Osteoblast (primary cell): ENCODE measurements at regions not wholly inside any gene's neighbourhood (a gene's known extent, or its start where the extent isn't known, plus 50 kb on each side); places are given as distances from the start of the nearest gene placed in this dataset.

Experiments used
- DNase-seq: peaks from one replicate; pipeline ENCODE4 v3.0.0; 2011; ENCODE audit warnings: low spot score, mixed read lengths; ENCODE audit not compliant: insufficient read length; ENCODE audit errors: missing footprints
- H2AFZ ChIP-seq: 2 replicates; pipeline ENCODE4 v1.6.0; 2011; ENCODE audit warnings: mild to moderate bottlenecking, low read length
- H3K27ac ChIP-seq: 2 replicates; pipeline ENCODE4 v1.5.1; 2011; ENCODE audit warnings: mild to moderate bottlenecking, low read depth, low read length, moderate library complexity
- H3K27me3 ChIP-seq: 2 replicates; pipeline ENCODE4 v1.6.0; 2012; ENCODE audit warnings: mild to moderate bottlenecking, control low read depth, inconsistent platforms, low read length, moderate library complexity; ENCODE audit not compliant: insufficient read depth
- H3K36me3 ChIP-seq: 2 replicates; pipeline ENCODE4 v1.5.1; 2011; ENCODE audit warnings: mild to moderate bottlenecking, low read length, control low read depth, moderate library complexity; ENCODE audit not compliant: insufficient read depth
- H3K4me1 ChIP-seq: 2 replicates; pipeline ENCODE4 v1.5.1; 2011; ENCODE audit warnings: mild to moderate bottlenecking, low read length, control low read depth, moderate library complexity; ENCODE audit not compliant: insufficient read depth
- H3K4me2 ChIP-seq: 2 replicates; pipeline ENCODE4 v1.6.0; 2011; ENCODE audit warnings: mild to moderate bottlenecking, low read length; ENCODE audit not compliant: insufficient read depth
- H3K4me3 ChIP-seq: fragments of 200-600 bp; sonication (generic); 3 replicates; pipeline ENCODE4 v1.5.1; 2012; ENCODE audit warnings: mild to moderate bottlenecking, low read length, inconsistent platforms; ENCODE audit not compliant: insufficient read depth
- H3K79me2 ChIP-seq: 2 replicates; pipeline ENCODE4 v1.6.0; 2012; ENCODE audit warnings: mild to moderate bottlenecking, low read length, control low read depth, inconsistent platforms; ENCODE audit not compliant: insufficient read depth
- H3K9me3 ChIP-seq: 2 replicates; pipeline ENCODE4 v1.5.1; 2011; ENCODE audit warnings: low read depth, low read length, control low read depth
- H4K20me1 ChIP-seq: 2 replicates; pipeline ENCODE4 v1.6.0; 2012; ENCODE audit warnings: mild to moderate bottlenecking, low read length, control low read depth; ENCODE audit not compliant: insufficient read depth
- TF ChIP-seq, protein P1 (sequence below): IDR thresholded peaks from 2 replicates; pipeline ENCODE4 v1.5.1; 2011; ENCODE audit warnings: mild to moderate bottlenecking, low read depth, low read length, moderate library complexity; ENCODE audit errors: extremely low read depth

DNA sequence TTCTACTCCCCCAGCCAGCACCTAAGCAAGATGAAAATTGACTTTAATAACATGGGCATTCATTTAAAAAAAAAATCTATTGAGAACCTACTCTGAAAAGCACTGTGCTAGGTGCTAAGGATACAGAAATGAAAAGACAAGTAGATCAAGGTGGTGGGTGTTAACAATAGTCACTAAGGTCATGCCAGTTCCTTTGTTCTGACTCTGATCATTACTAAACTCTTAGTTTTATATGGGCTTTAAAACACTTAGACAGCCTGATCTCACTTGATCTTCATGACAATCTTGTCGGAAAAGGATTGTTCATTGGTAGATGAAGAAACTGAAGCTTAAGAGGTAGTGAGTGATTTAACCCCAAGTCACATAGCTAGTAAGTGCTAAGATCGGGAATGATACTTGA is 285.7 kb upstream of the PRDM1 start:
- TF ChIP-seq, protein P1, sequence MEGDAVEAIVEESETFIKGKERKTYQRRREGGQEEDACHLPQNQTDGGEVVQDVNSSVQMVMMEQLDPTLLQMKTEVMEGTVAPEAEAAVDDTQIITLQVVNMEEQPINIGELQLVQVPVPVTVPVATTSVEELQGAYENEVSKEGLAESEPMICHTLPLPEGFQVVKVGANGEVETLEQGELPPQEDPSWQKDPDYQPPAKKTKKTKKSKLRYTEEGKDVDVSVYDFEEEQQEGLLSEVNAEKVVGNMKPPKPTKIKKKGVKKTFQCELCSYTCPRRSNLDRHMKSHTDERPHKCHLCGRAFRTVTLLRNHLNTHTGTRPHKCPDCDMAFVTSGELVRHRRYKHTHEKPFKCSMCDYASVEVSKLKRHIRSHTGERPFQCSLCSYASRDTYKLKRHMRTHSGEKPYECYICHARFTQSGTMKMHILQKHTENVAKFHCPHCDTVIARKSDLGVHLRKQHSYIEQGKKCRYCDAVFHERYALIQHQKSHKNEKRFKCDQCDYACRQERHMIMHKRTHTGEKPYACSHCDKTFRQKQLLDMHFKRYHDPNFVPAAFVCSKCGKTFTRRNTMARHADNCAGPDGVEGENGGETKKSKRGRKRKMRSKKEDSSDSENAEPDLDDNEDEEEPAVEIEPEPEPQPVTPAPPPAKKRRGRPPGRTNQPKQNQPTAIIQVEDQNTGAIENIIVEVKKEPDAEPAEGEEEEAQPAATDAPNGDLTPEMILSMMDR: no peak
- Histone ChIP-seq H3K4me3 (no peak overlapping the region), H3K27ac (no peak overlapping the region), H3K36me3 (no peaks in the 10 kb centered on the region), H2AFZ (no peak overlapping the region), H3K27me3 (no peaks in the 10 kb centered on the region), H4K20me1 (no peaks in the 10 kb centered on the region), H3K4me1 (peaks cover 48% of the 10 kb centered on the region), H3K79me2 (no peaks in the 10 kb centered on the region), H3K9me3 (no peaks in the 10 kb centered on the region), H3K4me2 (no peak overlapping the region)
- no peak for DNase-seq

DNA sequence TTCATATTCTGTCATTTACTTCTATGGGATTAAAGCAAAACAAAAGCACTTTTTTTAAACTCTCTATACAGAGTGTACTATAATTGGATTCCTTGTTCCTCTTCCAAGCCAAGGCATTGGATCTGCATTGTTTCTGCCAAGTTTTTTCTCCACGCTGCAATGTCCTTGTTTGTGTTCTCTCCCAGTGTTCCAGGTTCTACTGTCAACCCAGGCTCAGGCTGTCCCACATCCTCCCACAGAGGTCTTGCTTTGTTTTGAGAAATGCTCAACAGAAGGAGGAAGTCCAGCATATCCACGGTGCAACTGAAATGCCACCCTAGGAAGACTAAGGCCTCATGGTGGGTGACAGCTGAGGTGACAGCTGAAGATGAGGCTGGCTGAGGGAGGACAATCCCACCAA is 287.1 kb upstream of the PRDM1 start:
- peaks cover 37% of the 10 kb centered on the region for H3K4me1 ChIP-seq
- peak overlapping the region; percentile 4 for H3K27ac ChIP-seq
- H2AFZ ChIP-seq: peak overlapping the region; percentile 5
- TF ChIP-seq, protein P1: no peak
- H4K20me1 ChIP-seq: no peaks in the 10 kb centered on the region
- H3K4me2 ChIP-seq: no peak overlapping the region
- no peaks in the 10 kb centered on the region for H3K36me3 ChIP-seq
- no peaks in the 10 kb centered on the region for H3K9me3 ChIP-seq
- no peak for DNase-seq
- no peaks in the 10 kb centered on the region for H3K27me3 ChIP-seq
- no peak overlapping the region for H3K4me3 ChIP-seq
- no peaks in the 10 kb centered on the region for H3K79me2 ChIP-seq

DNA sequence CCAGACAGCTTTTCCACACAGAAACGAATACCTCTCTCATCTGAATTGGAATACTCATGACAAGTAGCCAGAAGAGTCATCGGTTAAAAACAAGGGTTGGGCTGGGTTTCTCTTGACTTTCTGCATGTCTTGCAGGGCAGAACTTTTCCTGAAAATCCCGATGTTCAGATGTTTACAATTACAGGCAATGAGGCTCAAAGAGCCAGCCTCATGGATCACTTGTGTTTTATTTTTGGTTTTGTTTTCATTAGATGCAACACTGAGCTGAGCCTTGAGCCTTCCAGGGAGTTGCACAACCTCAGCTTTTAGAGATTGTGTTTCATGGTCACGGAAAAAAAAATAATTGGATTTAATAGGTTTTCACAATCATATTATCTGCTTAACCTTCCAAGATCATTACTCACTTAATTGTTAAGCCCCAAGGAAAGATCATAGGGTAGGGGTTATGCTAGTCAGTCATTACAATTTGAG is 288.1 kb upstream of the PRDM1 start:
- H2AFZ ChIP-seq: no peak overlapping the region
- no peaks in the 10 kb centered on the region for H3K27me3 ChIP-seq
- H3K36me3 ChIP-seq: no peaks in the 10 kb centered on the region
- TF ChIP-seq, protein P1: no peak
- peak overlapping the region; percentile 23 for H3K4me3 ChIP-seq
- peaks cover 27% of the 10 kb centered on the region for H3K4me1 ChIP-seq
- peak overlapping the region; percentile 58 for H3K4me2 ChIP-seq
- peak overlapping the region; percentile 53 for H3K27ac ChIP-seq
- DNase-seq: peak; percentile 81
- H3K9me3 ChIP-seq: no peaks in the 10 kb centered on the region
- H3K79me2 ChIP-seq: no peaks in the 10 kb centered on the region
- H4K20me1 ChIP-seq: no peaks in the 10 kb centered on the region

DNA sequence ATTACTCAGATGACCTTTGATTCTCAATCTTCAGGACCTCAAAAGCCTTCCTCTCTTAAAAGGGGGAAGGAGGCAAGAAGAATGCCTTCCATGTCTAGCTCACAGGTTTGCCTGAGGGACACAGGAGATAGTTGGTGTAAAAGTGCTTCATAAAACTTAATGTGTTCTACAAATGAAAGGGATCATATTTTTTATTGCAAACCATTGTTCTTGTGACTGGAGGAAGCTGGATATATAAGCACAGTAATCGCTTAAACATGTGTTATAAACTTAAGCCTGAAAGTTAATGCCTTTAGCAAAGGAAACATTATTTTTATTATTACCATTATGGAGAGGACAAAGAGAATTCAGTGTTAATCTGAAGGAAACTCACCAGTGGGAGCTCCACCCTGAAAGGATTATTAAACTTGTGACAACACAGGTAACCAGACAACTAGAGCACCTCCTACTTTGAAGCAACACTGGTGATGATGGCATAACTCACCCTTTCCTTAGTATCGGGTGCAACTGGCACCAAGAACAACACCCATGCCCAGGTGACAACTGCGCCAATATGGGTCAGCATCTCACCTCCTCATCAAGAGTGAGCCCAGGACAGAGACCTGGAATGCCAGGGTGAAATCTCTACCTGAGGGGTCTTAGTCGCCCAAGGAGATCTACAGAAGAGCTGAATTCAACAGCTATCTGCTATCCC is 288.7 kb upstream of the PRDM1 start:
- Histone ChIP-seq H3K4me1 (peaks cover 23% of the 10 kb centered on the region), H4K20me1 (no peaks in the 10 kb centered on the region), H3K4me2 (peak overlapping the region; percentile 58), H3K27me3 (no peaks in the 10 kb centered on the region), H3K36me3 (no peaks in the 10 kb centered on the region), H3K79me2 (no peaks in the 10 kb centered on the region), H3K4me3 (peak overlapping the region; percentile 23), H2AFZ (no peak overlapping the region), H3K9me3 (no peaks in the 10 kb centered on the region), H3K27ac (peak overlapping the region; percentile 53)
- no peak for DNase-seq
- TF ChIP-seq, protein P1: no peak
